OCI-LY7 (cell line): ENCODE measurements at regions not wholly inside any gene's neighbourhood (a gene's known extent, or its start where the extent isn't known, plus 50 kb on each side); places are given as distances from the start of the nearest gene placed in this dataset.

Experiments
- BruUV-seq: library from RNA; stranded (reverse); fragments of 400-500 nt; replicated peaks from 2 replicates; lab custom pipeline; 2021; lab: Mats Ljungman, UMichigan
- CTCF ChIA-PET: fragments of 300-600 bp; sonication (Branson Sonifier 250); formaldehyde crosslinking; loops from one replicate; lab custom pipeline; 2022; ENCODE audit warnings: antibody characterized with exemption; ENCODE audit not compliant: unreplicated experiment; lab: Charles Lee
- POLR2A ChIA-PET: fragments of 300-600 bp; sonication (Branson Sonifier 250); formaldehyde crosslinking; loops from one replicate; lab custom pipeline; 2022; ENCODE audit warnings: antibody characterized with exemption; lab: Charles Lee
- DNase-seq: peaks from one replicate; pipeline ENCODE4 v3.0.0-alpha.2; 2015; ENCODE audit warnings: low spot score
- H2AFZ ChIP-seq: fragments of 200-600 bp; sonication (generic), shearing (Covaris generic); 2 replicates; pipeline ENCODE4 v1.6.1; 2014; ENCODE audit warnings: mild to moderate bottlenecking, antibody characterized with exemption, low read length, moderate library complexity
- H3K27ac ChIP-seq: fragments of 200-600 bp; sonication (generic); 2 replicates; pipeline ENCODE4 v1.5.1; 2014; ENCODE audit warnings: mixed run types, low read depth, mild to moderate bottlenecking, moderate library complexity, low read length, inconsistent platforms; ENCODE audit not compliant: poor library complexity, severe bottlenecking
- H3K36me3 ChIP-seq: fragments of 200-600 bp; sonication (generic); 2 replicates; pipeline ENCODE4 v1.6.1; 2014; ENCODE audit warnings: mild to moderate bottlenecking, antibody characterized with exemption, low read length, moderate library complexity, mixed read lengths; ENCODE audit not compliant: insufficient read depth
- H3K4me1 ChIP-seq: fragments of 200-600 bp; sonication (generic); 2 replicates; pipeline ENCODE4 v1.5.1; 2014; ENCODE audit warnings: mild to moderate bottlenecking, low read length; ENCODE audit not compliant: insufficient read depth, poor library complexity, severe bottlenecking
- H3K4me2 ChIP-seq: fragments of 200-600 bp; sonication (generic); 2 replicates; pipeline ENCODE4 v1.6.1; 2014; ENCODE audit warnings: mild to moderate bottlenecking, low read length
- H3K4me3 ChIP-seq: fragments of 200-600 bp; sonication (generic); 2 replicates; pipeline ENCODE4 v1.5.1; 2014; ENCODE audit warnings: mild to moderate bottlenecking, low read depth, low read length; ENCODE audit not compliant: poor library complexity, severe bottlenecking
- H3K79me2 ChIP-seq: fragments of 200-600 bp; sonication (generic); 2 replicates; pipeline ENCODE4 v1.6.1; 2016; ENCODE audit warnings: low read depth, mild to moderate bottlenecking, low read length, moderate library complexity, mixed read lengths; ENCODE audit not compliant: insufficient read depth
- H3K9me2 ChIP-seq: fragments of 200-600 bp; sonication (generic); 2 replicates; pipeline ENCODE4 v1.6.1; 2016; ENCODE audit warnings: mild to moderate bottlenecking, low read length, mixed read lengths; ENCODE audit not compliant: insufficient read depth
- H3K9me3 ChIP-seq: fragments of 200-600 bp; sonication (generic); 2 replicates; pipeline ENCODE4 v1.6.1; 2014; ENCODE audit warnings: mild to moderate bottlenecking, mixed run types, low read length, mixed read lengths
- H4K20me1 ChIP-seq: fragments of 200-600 bp; sonication (generic); 2 replicates; pipeline ENCODE4 v1.6.1; 2014; ENCODE audit warnings: mild to moderate bottlenecking, antibody characterized with exemption, low read length, moderate library complexity, mixed read lengths; ENCODE audit not compliant: insufficient read depth
- EZH2phosphoT487 ChIP-seq: fragments of 200-600 bp; sonication (generic); IDR thresholded peaks from 2 replicates; pipeline ENCODE4 v1.6.1; 2018; ENCODE audit warnings: low read depth, borderline replicate concordance, mild to moderate bottlenecking, mixed run types, antibody characterized with exemption, low read length, moderate library complexity, mixed read lengths
- intact Hi-C: fragments of 100-400 bp; cut with micrococcal nuclease; formaldehyde crosslinking; loops from one replicate; pipeline ENCODE4 v1.10.0; 2022; ENCODE audit not compliant: unreplicated experiment
- TF ChIP-seq, protein P1 (sequence below): fragments of 200-600 bp; sonication (generic); conservative IDR thresholded peaks from 2 replicates; pipeline ENCODE4 v1.5.1; 2014; ENCODE audit warnings: mild to moderate bottlenecking, antibody characterized with exemption, low read length, moderate library complexity, mixed read lengths

GRCh38 chr9:91078369-91078695 lies 276.7 kb downstream of the SYK start:
- TF ChIP-seq, protein P1, sequence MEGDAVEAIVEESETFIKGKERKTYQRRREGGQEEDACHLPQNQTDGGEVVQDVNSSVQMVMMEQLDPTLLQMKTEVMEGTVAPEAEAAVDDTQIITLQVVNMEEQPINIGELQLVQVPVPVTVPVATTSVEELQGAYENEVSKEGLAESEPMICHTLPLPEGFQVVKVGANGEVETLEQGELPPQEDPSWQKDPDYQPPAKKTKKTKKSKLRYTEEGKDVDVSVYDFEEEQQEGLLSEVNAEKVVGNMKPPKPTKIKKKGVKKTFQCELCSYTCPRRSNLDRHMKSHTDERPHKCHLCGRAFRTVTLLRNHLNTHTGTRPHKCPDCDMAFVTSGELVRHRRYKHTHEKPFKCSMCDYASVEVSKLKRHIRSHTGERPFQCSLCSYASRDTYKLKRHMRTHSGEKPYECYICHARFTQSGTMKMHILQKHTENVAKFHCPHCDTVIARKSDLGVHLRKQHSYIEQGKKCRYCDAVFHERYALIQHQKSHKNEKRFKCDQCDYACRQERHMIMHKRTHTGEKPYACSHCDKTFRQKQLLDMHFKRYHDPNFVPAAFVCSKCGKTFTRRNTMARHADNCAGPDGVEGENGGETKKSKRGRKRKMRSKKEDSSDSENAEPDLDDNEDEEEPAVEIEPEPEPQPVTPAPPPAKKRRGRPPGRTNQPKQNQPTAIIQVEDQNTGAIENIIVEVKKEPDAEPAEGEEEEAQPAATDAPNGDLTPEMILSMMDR = no peak
- no peak for TF ChIP-seq EZH2phosphoT487
- no TSS peak for BruUV-seq
- Histone ChIP-seq H4K20me1 (no peaks in the 10 kb centered on the region), H3K9me3 (no peaks in the 10 kb centered on the region), H3K27ac (no peak overlapping the region), H3K36me3 (no peaks in the 10 kb centered on the region), H2AFZ (no peak overlapping the region), H3K4me2 (no peak overlapping the region), H3K9me2 (no peaks in the 10 kb centered on the region), H3K4me1 (no peaks in the 10 kb centered on the region), H3K4me3 (no peak overlapping the region), H3K79me2 (no peaks in the 10 kb centered on the region)
- ChIA-PET CTCF (no interaction called here), POLR2A (no interaction called here)
- DNase-seq = no peak
- intact Hi-C loops = no loop called here

DNA sequence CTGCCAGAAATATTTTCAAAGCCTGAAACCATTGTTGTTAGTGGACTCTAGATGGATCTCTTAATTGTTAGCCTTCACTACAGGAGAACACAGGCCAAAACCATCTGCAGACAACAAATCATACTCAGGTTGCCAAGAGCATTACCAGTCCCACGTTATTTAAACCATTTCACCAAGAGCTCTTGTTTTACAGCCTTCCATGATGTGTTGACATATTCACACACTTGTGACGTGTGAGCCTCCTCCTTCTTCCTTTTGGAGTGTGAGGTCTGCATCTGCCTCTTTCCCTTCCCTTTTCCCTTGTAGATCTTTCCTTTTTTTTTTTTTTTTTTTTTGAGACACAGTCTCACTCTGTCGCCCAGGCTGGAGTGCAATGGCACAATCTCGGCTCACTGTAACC lies 279.0 kb downstream of the AUH start:
- Histone ChIP-seq H2AFZ (no peak overlapping the region), H3K79me2 (no peaks in the 10 kb centered on the region), H3K9me2 (no peaks in the 10 kb centered on the region), H3K4me3 (no peak overlapping the region), H4K20me1 (no peaks in the 10 kb centered on the region), H3K36me3 (no peaks in the 10 kb centered on the region), H3K4me1 (no peaks in the 10 kb centered on the region), H3K4me2 (no peak overlapping the region), H3K9me3 (no peaks in the 10 kb centered on the region), H3K27ac (no peak overlapping the region)
- BruUV-seq = no TSS peak
- intact Hi-C loops = loop anchor here (10.0 kb wide), 1 partner anchor 168 kb away; no protein-coding TSS in a partner anchor
- ChIA-PET POLR2A (interaction anchor here (0.6 to 1.0 kb wide), 3 partner anchors 10 to 252 kb away, joined by 3 to 4 read pairs (median 3); no protein-coding TSS in a partner anchor), CTCF (no interaction called here)
- no peak for TF ChIP-seq EZH2phosphoT487
- TF ChIP-seq, protein P1 = no peak
- no peak for DNase-seq

DNA sequence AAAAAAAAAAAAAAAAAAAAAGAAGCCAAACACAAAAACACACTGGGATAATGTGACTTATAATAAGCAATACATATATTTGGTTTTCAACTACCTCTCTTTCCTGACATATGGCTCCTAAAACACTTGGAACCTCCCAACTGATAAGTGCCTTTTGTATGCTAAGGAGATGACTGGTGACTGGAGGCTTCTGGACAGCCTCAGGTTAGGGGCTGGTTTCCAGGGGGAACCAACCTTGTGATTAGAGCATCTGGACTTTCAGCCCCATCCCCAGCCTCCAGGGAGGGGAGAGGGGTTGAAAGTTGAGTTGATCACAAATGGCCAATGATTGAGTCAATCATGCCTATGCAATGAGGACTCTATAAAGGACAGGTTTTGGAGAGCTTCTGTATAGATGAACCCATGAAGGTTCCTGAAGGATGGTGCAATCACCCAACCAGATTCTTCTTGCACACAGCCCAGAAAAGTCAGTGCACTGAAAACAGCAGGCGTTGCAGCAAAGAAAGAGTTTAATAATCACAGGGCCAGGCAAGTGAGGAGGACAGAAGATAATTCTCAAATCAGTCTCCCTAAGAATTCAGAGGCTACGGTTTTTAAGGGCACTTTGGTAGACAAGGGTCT lies 276.7 kb downstream of the AUH start:
- BruUV-seq = no TSS peak
- Histone ChIP-seq H3K4me2 (no peak overlapping the region), H3K9me3 (no peaks in the 10 kb centered on the region), H3K27ac (no peak overlapping the region), H2AFZ (no peak overlapping the region), H3K9me2 (no peaks in the 10 kb centered on the region), H3K79me2 (no peaks in the 10 kb centered on the region), H3K4me3 (no peak overlapping the region), H3K36me3 (no peaks in the 10 kb centered on the region), H3K4me1 (no peaks in the 10 kb centered on the region), H4K20me1 (no peaks in the 10 kb centered on the region)
- TF ChIP-seq EZH2phosphoT487 = no peak
- TF ChIP-seq, protein P1 = no peak
- ChIA-PET POLR2A (interaction anchor here (0.7 kb wide), 1 partner anchor 341 kb away, joined by 3 read pairs; no protein-coding TSS in a partner anchor), CTCF (no interaction called here)
- intact Hi-C loops = loop anchor here (10.0 kb wide), 1 partner anchor 170 kb away; no protein-coding TSS in a partner anchor
- DNase-seq = no peak
